ENCODE measurements at regions not wholly inside any gene's neighbourhood (a gene's known extent, or its start where the extent isn't known, plus 50 kb on each side); places are given as distances from the start of the nearest gene placed in this dataset.

GRCh38 chr9:2337627-2338026, 284.0 kb upstream of the VLDLR start:
- TF ChIP-seq, protein P1, sequence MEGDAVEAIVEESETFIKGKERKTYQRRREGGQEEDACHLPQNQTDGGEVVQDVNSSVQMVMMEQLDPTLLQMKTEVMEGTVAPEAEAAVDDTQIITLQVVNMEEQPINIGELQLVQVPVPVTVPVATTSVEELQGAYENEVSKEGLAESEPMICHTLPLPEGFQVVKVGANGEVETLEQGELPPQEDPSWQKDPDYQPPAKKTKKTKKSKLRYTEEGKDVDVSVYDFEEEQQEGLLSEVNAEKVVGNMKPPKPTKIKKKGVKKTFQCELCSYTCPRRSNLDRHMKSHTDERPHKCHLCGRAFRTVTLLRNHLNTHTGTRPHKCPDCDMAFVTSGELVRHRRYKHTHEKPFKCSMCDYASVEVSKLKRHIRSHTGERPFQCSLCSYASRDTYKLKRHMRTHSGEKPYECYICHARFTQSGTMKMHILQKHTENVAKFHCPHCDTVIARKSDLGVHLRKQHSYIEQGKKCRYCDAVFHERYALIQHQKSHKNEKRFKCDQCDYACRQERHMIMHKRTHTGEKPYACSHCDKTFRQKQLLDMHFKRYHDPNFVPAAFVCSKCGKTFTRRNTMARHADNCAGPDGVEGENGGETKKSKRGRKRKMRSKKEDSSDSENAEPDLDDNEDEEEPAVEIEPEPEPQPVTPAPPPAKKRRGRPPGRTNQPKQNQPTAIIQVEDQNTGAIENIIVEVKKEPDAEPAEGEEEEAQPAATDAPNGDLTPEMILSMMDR (IDR thresholded peaks at IDR 0.05; ENCODE audit: borderline replicate concordance, control extremely low read depth, extremely low read depth, insufficient read depth, missing control alignments): no peak
- no peak for DNase-seq (ENCODE audit: low spot score)
- in situ Hi-C loops (cut with MboI; ENCODE audit: low sequenced_read_pairs, unreplicated experiment): no loop called here

DNA sequence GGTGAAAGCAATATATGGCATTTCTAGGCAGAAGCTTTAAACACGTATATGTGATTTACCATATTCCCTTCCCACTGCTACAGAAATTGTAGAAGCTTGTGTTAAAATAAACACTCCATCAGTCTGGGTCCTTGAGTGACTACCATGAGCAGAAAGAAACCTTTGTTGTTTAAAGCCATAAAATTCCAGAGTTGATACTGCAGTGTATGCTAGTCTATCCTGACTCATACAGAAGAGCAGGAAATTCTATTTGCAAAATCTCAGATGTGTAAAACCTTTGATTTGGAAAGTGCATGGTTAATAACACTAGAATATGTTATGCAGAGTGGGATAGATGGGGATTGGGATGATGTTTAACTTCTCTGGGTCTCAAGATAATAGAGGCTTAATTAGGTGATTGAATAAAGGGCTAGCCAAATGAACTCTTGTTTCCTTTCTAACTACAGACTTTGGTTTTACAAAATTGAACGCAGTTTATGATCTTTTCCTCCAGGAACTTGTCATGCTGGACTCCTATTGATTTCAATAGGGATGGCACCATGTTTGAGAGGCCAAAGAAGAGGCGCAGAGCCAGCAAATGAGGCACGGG, 282.7 kb upstream of the VLDLR start:
- in situ Hi-C loops (cut with MboI; ENCODE audit: low sequenced_read_pairs, unreplicated experiment): no loop called here
- TF ChIP-seq, protein P1 (IDR thresholded peaks at IDR 0.05; ENCODE audit: borderline replicate concordance, control extremely low read depth, extremely low read depth, insufficient read depth, missing control alignments): no peak
- DNase-seq (ENCODE audit: low spot score): no peak

- TF ChIP-seq, protein P1 (IDR thresholded peaks at IDR 0.05; ENCODE audit: borderline replicate concordance, control extremely low read depth, extremely low read depth, insufficient read depth, missing control alignments): no peak
- in situ Hi-C loops (cut with MboI; ENCODE audit: low sequenced_read_pairs, unreplicated experiment): no loop called here
- no peak for DNase-seq (ENCODE audit: low spot score)
Measured at GRCh38 chr9:2339416-2339815, 282.2 kb upstream of the VLDLR start.

DNA sequence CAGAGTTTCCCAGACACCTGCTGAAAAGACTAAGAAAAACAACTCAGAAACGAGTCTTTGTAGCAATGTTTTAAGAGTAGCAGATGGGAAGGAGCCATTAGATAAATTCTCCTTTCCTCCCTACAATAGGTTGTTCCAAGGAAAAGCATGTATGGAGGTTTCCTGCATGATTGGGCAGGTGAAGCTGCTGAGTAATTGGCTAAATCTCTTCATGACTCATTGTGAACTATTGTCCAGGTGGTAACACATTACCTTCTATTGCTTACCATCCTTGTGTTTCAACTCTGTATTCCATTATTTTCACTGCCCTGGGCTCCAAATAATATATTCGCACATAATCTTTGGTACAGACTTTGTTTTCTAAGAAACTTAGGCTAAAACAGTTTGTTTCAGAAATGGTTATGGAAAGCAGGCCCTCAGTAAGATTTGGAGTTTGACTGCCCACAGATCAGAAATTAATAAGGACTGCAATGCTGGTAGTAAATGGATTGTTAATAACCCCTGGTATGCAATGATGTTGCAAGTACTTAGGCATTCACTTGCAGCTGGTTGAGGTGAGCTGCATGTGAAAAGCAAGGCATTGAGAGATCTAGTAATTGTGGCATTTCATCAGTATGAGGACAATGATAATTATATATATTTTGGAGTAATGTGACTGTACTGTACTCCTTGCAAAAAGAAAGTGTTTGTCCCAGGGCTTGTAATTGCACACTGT, 281.4 kb upstream of the VLDLR start:
- TF ChIP-seq, protein P1 (IDR thresholded peaks at IDR 0.05; ENCODE audit: borderline replicate concordance, control extremely low read depth, extremely low read depth, insufficient read depth, missing control alignments): no peak
- no peak for DNase-seq (ENCODE audit: low spot score)
- in situ Hi-C loops (cut with MboI; ENCODE audit: low sequenced_read_pairs, unreplicated experiment): no loop called here

DNA sequence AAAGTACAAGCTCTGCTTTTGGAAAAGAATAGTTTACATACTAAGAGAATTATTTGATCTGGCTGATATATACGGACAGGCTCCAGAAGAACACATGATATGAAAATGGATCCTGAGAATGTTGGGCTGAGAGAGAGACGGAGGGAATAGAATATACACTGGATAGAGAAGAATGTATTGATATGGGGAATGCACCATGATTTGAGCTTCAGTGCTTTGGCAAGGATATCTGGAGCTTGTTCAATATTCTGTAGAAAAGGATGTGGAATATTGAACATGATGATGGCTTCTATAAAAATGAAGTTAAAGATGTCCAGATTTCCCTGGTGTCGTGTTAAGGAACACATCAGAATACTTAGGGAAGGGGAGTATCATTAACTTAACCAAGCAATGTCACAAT, 280.5 kb upstream of the VLDLR start:
- TF ChIP-seq, protein P1 (IDR thresholded peaks at IDR 0.05; ENCODE audit: borderline replicate concordance, control extremely low read depth, extremely low read depth, insufficient read depth, missing control alignments): no peak
- no peak for DNase-seq (ENCODE audit: low spot score)
- in situ Hi-C loops (cut with MboI; ENCODE audit: low sequenced_read_pairs, unreplicated experiment): no loop called here

DNA sequence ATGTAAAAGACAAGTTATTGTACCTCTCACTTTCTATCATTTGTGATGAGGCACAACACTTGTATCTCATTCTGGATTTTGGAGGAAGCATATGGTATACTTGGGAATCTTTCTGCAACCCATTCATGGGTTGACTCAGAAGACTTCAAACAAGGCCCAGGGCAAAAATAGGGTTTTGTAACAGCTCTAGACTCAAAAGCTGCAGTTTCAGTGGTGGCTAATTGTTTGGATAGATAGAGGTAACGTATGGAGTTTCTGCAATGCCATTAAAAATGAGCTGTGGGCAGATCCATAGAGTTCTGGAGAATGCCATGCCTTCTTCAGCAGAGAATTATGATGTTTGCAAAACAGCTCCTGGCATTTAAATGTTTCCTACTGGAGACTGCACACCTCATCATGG, 279.6 kb upstream of the VLDLR start:
- TF ChIP-seq, protein P1 (IDR thresholded peaks at IDR 0.05; ENCODE audit: borderline replicate concordance, control extremely low read depth, extremely low read depth, insufficient read depth, missing control alignments): no peak
- no peak for DNase-seq (ENCODE audit: low spot score)
- in situ Hi-C loops (cut with MboI; ENCODE audit: low sequenced_read_pairs, unreplicated experiment): no loop called here

Data from GM13976 (cell line).